ENCODE measurements at regions not wholly inside any gene's neighbourhood (a gene's known extent, or its start where the extent isn't known, plus 50 kb on each side); places are given as distances from the start of the nearest gene placed in this dataset.

- TF ChIP-seq SP1 (IDR thresholded peaks at IDR 0.05) (no peak), FOXK2 (IDR thresholded peaks at IDR 0.05) (no peak), PKNOX1 (IDR thresholded peaks at IDR 0.05) (no peak), CTBP1 (IDR thresholded peaks at IDR 0.05; ENCODE audit: borderline replicate concordance) (no peak), BHLHE40 (IDR thresholded peaks at IDR 0.05; ENCODE audit: borderline replicate concordance) (no peak), ZNF384 (IDR thresholded peaks at IDR 0.05) (no peak), ELF4 (IDR thresholded peaks at IDR 0.05) (no peak), SUZ12 (IDR thresholded peaks at IDR 0.05) (no peak), HDGF (IDR thresholded peaks at IDR 0.05; ENCODE audit: borderline replicate concordance) (no peak), L3MBTL2 (conservative IDR thresholded peaks at IDR 0.05) (no peak), ARNT (IDR thresholded peaks at IDR 0.05) (no peak), LEF1 (IDR thresholded peaks at IDR 0.05; ENCODE audit: borderline replicate concordance) (no peak), FOXM1 (IDR thresholded peaks at IDR 0.05; ENCODE audit: borderline replicate concordance) (no peak)
Measured at GRCh38 chr2:121992700-121993099, 237.2 kb downstream of the TSN start.

All from HEK293T (cell line).